ENCODE measurements at regions not wholly inside any gene's neighbourhood (a gene's known extent, or its start where the extent isn't known, plus 50 kb on each side); places are given as distances from the start of the nearest gene placed in this dataset.

DNA sequence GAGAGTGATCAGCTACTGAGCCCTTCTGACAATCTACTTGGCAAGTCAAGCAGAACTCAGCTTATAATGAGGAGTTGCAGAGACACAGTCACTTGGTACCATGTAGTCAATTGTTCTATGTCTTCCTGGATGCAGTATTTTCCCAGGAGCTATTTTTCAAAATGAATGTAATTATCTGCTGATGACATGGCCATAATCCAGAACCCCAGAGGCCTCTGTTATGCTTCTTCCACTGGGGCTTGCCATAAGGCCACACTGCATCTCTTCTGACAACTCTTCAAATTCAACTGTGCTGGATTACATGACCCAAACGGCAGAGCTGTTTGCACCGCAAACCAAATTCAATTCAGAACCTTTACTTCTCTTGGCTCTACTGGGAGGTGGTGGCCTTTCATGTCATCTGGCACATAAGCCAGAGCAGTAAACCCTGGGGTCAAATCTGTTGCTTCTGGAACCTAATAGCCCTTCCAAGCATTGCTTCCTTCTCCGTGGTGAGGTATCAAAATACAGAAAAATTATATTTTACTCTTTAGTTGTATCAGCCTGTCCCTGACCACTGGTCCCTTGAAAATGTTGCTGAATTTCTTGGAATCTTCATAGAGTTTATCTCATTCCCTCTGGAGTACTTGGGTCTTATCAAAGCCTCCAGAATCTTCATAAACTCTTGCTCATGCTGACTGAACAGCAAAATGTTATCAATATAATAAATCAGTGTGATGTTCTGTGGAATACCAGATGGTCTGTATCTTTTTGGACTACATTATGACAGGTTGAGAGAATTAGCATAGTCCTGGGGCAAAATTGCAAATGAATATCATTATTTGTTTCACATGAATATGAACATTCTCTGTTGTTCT is 79.4 kb upstream of the DCN start:
- Histone ChIP-seq H3K9ac (ENCODE audit: low read depth in 2 of 2, low read length in 2 of 2) (no peak overlapping the region), H3K36me3 (no peaks in the 10 kb centered on the region), H3K4me1 (no peaks in the 10 kb centered on the region), H3K4me3 (no peak overlapping the region), H3K27ac (no peak overlapping the region), H3K27me3 (no peaks in the 10 kb centered on the region), H3K9me3 (no peaks in the 10 kb centered on the region)
- TF ChIP-seq, protein P1, sequence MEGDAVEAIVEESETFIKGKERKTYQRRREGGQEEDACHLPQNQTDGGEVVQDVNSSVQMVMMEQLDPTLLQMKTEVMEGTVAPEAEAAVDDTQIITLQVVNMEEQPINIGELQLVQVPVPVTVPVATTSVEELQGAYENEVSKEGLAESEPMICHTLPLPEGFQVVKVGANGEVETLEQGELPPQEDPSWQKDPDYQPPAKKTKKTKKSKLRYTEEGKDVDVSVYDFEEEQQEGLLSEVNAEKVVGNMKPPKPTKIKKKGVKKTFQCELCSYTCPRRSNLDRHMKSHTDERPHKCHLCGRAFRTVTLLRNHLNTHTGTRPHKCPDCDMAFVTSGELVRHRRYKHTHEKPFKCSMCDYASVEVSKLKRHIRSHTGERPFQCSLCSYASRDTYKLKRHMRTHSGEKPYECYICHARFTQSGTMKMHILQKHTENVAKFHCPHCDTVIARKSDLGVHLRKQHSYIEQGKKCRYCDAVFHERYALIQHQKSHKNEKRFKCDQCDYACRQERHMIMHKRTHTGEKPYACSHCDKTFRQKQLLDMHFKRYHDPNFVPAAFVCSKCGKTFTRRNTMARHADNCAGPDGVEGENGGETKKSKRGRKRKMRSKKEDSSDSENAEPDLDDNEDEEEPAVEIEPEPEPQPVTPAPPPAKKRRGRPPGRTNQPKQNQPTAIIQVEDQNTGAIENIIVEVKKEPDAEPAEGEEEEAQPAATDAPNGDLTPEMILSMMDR (IDR thresholded peaks at IDR 0.05) = no peak
- intact Hi-C loops (cut with DNase I) = no loop called here
- DNase-seq = no peak

DNA sequence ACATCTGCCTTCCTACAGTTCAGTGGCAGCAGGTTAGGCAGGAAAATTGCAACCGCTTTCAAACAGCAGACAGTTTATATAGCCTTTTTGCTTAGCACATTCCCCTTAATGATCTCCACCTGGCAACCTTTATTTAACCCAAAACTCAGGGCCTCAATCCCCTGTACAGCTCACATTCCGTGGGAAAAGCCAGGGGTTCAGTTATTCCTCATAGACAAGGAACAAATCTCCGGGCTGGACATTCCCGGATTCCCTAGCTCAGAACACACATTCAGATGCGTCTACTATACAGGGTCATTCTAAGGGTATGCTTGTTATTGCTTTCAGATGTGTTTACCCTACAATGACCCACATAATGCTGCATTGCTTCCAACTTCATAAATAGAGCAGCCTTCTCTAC is 73.8 kb upstream of the DCN start:
- intact Hi-C loops (cut with DNase I) = no loop called here
- TF ChIP-seq, protein P1 (IDR thresholded peaks at IDR 0.05) = no peak
- no peak for DNase-seq
- Histone ChIP-seq H3K4me3 (no peak overlapping the region), H3K4me1 (no peaks in the 10 kb centered on the region), H3K9ac (ENCODE audit: low read depth in 2 of 2, low read length in 2 of 2) (no peak overlapping the region), H3K36me3 (no peaks in the 10 kb centered on the region), H3K9me3 (no peaks in the 10 kb centered on the region), H3K27me3 (no peaks in the 10 kb centered on the region), H3K27ac (no peak overlapping the region)

- H3K9me3 ChIP-seq = no peaks in the 10 kb centered on the region
- no peak overlapping the region for H3K4me3 ChIP-seq
- H3K27ac ChIP-seq = no peak overlapping the region
- DNase-seq = no peak
- no peaks in the 10 kb centered on the region for H3K27me3 ChIP-seq
- H3K36me3 ChIP-seq = no peaks in the 10 kb centered on the region
- H3K9ac ChIP-seq (ENCODE audit: low read depth in 2 of 2, low read length in 2 of 2) = no peak overlapping the region
- TF ChIP-seq, protein P1 (IDR thresholded peaks at IDR 0.05) = no peak
- intact Hi-C loops (cut with DNase I) = no loop called here
- H3K4me1 ChIP-seq = no peaks in the 10 kb centered on the region
These were observed 69.7 kb upstream of the DCN start for GRCh38 chr12:91252341-91252740.

GRCh38 chr12:91250273-91250665 is 67.7 kb upstream of the DCN start:
- intact Hi-C loops (cut with DNase I) = no loop called here
- Histone ChIP-seq H3K9ac (ENCODE audit: low read depth in 2 of 2, low read length in 2 of 2) (no peak overlapping the region), H3K4me1 (no peaks in the 10 kb centered on the region), H3K27me3 (no peaks in the 10 kb centered on the region), H3K9me3 (no peaks in the 10 kb centered on the region), H3K36me3 (no peaks in the 10 kb centered on the region), H3K27ac (no peak overlapping the region), H3K4me3 (no peak overlapping the region)
- no peak for DNase-seq
- TF ChIP-seq, protein P1 (IDR thresholded peaks at IDR 0.05) = no peak

GRCh38 chr12:91249518-91250272 is 67.1 kb upstream of the DCN start:
- no peak for DNase-seq
- H3K4me3 ChIP-seq = no peak overlapping the region
- no peaks in the 10 kb centered on the region for H3K36me3 ChIP-seq
- TF ChIP-seq, protein P1 (IDR thresholded peaks at IDR 0.05) = no peak
- H3K4me1 ChIP-seq = no peaks in the 10 kb centered on the region
- H3K27me3 ChIP-seq = no peaks in the 10 kb centered on the region
- no peak overlapping the region for H3K9ac ChIP-seq (ENCODE audit: low read depth in 2 of 2, low read length in 2 of 2)
- intact Hi-C loops (cut with DNase I) = no loop called here
- no peaks in the 10 kb centered on the region for H3K9me3 ChIP-seq
- H3K27ac ChIP-seq = no peak overlapping the region

Data from colonic mucosa (tissue), 4 donors.